ENCODE measurements at regions not wholly inside any gene's neighbourhood (a gene's known extent, or its start where the extent isn't known, plus 50 kb on each side); places are given as distances from the start of the nearest gene placed in this dataset.

DNA sequence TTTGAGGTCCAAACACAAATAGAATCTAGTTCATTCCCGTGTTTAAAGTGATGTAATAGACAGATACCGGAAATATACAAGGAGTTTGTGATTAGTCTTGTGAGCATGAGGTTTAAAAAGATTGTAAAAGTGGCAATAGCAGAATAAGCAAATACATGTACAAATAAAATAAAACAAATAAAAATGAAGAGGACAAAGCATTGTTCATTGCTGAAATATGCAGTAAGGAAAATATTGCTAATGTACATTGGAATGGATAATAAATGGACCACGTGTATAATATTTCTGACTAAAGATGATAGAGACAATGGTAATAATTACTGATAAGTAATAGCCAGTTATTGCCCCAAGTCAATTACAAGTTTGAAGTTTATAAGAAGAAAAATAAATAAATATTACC, 75.6 kb upstream of the RTL1 start:
- DNase-seq (ENCODE audit: extremely low read depth, low read depth): no peak
- TF ChIP-seq, protein P1, sequence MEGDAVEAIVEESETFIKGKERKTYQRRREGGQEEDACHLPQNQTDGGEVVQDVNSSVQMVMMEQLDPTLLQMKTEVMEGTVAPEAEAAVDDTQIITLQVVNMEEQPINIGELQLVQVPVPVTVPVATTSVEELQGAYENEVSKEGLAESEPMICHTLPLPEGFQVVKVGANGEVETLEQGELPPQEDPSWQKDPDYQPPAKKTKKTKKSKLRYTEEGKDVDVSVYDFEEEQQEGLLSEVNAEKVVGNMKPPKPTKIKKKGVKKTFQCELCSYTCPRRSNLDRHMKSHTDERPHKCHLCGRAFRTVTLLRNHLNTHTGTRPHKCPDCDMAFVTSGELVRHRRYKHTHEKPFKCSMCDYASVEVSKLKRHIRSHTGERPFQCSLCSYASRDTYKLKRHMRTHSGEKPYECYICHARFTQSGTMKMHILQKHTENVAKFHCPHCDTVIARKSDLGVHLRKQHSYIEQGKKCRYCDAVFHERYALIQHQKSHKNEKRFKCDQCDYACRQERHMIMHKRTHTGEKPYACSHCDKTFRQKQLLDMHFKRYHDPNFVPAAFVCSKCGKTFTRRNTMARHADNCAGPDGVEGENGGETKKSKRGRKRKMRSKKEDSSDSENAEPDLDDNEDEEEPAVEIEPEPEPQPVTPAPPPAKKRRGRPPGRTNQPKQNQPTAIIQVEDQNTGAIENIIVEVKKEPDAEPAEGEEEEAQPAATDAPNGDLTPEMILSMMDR (IDR thresholded peaks at IDR 0.05; ENCODE audit: low read depth, low read length, missing control alignments): no peak
- H3K4me3 ChIP-seq (replicated peaks; ENCODE audit: low read depth, low read length): no peak overlapping the region

GRCh38 chr14:100979780-100980179, 76.3 kb upstream of the RTL1 start:
- TF ChIP-seq, protein P1 (IDR thresholded peaks at IDR 0.05; ENCODE audit: low read depth, low read length, missing control alignments): no peak
- no peak overlapping the region for H3K4me3 ChIP-seq (replicated peaks; ENCODE audit: low read depth, low read length)
- DNase-seq (ENCODE audit: extremely low read depth, low read depth): no peak

DNA sequence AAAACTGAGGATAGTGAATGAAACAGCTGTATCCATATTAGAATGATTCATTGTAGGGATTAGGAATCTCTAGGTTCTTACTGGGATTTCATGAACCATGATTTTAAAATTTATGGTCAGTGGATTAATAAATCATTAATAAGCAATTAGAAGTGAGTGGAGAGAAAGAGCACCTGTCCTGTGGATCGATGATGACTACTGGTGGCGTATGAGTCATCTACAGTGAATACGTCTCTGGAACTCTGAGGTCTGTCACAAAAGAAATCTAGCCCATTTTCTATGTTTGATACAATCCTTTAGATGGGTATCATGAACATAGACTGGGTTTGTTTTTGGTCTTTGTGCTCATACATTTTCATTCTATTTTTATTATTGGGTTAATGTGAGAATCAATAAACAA, 77.3 kb upstream of the RTL1 start:
- TF ChIP-seq, protein P1 (IDR thresholded peaks at IDR 0.05; ENCODE audit: low read depth, low read length, missing control alignments): no peak
- DNase-seq (ENCODE audit: extremely low read depth, low read depth): no peak
- H3K4me3 ChIP-seq (replicated peaks; ENCODE audit: low read depth, low read length): no peak overlapping the region

DNA sequence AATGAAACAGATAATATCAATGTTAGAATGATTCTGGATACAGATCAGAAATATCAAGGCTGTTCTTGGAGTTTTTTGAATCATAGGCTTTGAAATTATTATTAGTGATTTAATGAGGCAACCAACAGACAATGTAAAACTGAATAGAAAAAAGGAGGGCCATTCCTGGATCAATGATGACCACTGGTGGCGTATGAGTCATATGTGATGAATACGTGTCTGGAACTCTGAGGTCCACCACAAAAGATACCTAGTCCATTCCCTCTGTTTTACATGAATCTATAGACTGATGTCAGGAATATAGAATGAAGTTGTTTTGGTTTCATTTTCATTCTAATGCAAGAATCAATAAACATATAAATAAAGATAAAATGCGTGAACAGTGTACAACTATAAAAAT, 78.3 kb upstream of the RTL1 start:
- TF ChIP-seq, protein P1 (IDR thresholded peaks at IDR 0.05; ENCODE audit: low read depth, low read length, missing control alignments): no peak
- no peak overlapping the region for H3K4me3 ChIP-seq (replicated peaks; ENCODE audit: low read depth, low read length)
- DNase-seq (ENCODE audit: extremely low read depth, low read depth): no peak

DNA sequence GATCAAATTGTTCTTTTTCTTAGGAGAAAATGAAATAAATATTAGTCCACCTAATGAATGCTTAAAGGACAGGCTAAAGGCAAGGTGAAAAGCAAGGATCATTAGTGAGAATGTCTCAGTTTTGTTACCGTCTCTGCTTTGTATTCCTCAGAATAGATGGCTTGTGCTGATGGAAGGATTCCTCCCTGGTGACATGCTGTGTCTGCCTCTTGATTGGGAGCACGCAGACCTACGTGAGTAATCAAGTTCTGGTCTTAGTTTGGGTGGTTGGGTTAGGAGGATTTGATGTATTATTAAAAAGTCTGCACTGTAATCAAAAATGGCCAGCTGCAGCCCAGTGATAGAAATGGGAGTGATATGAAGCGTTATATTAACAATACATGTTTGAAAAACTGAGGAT, 78.8 kb upstream of the RTL1 start:
- TF ChIP-seq, protein P1 (IDR thresholded peaks at IDR 0.05; ENCODE audit: low read depth, low read length, missing control alignments): no peak
- H3K4me3 ChIP-seq (replicated peaks; ENCODE audit: low read depth, low read length): no peak overlapping the region
- DNase-seq (ENCODE audit: extremely low read depth, low read depth): no peak

DNA sequence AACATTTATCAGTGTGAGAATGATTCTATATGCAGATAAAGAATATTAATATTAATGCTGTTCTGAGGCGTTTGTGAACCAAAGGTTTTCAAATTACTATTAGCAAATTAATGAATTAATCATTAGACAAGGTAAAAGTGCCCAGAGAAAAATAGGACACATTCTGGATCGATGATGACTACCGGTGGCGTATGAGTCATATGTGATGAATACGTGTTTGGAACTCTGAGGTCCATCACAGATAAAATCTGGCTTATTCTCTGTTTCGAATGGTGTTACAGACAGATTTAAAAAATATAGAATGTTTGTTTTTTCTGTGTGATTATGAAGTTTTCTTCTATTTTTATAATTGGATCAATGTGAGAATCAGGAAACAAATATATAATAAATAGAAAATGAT, 79.2 kb upstream of the RTL1 start:
- DNase-seq (ENCODE audit: extremely low read depth, low read depth): no peak
- no peak overlapping the region for H3K4me3 ChIP-seq (replicated peaks; ENCODE audit: low read depth, low read length)
- TF ChIP-seq, protein P1 (IDR thresholded peaks at IDR 0.05; ENCODE audit: low read depth, low read length, missing control alignments): no peak

GRCh38 chr14:100983710-100984109, 80.2 kb upstream of the RTL1 start:
- no peak for DNase-seq (ENCODE audit: extremely low read depth, low read depth)
- H3K4me3 ChIP-seq (replicated peaks; ENCODE audit: low read depth, low read length): no peak overlapping the region
- TF ChIP-seq, protein P1 (IDR thresholded peaks at IDR 0.05; ENCODE audit: low read depth, low read length, missing control alignments): no peak

Data from HFF-Myc (cell line).